ENCODE measurements at regions not wholly inside any gene's neighbourhood (a gene's known extent, or its start where the extent isn't known, plus 50 kb on each side); places are given as distances from the start of the nearest gene placed in this dataset.

- Histone ChIP-seq H3K4me1 (ENCODE audit: insufficient read depth, low read length) (no peaks in the 10 kb centered on the region), H3K9me3 (ENCODE audit: low read length) (no peaks in the 10 kb centered on the region), H3K27ac (ENCODE audit: low read depth, low read length) (no peak overlapping the region), H3K36me3 (ENCODE audit: insufficient read depth, low read length) (no peaks in the 10 kb centered on the region), H3K4me3 (ENCODE audit: low read depth in 1 of 2, low read length in 2 of 2) (no peak overlapping the region), H3K27me3 (ENCODE audit: control insufficient read depth in 1 of 2, insufficient read depth in 2 of 2, low read length in 2 of 2) (no peaks in the 10 kb centered on the region), H3K9ac (ENCODE audit: low read length) (no peak overlapping the region)
These were observed 132.7 kb upstream of the HS6ST1 start for GRCh38 chr2:128451084-128452023.

GRCh38 chr2:128452024-128452411, 133.3 kb upstream of the HS6ST1 start:
- Histone ChIP-seq H3K9ac (ENCODE audit: low read length) (no peak overlapping the region), H3K4me3 (ENCODE audit: low read depth in 1 of 2, low read length in 2 of 2) (no peak overlapping the region), H3K27ac (ENCODE audit: low read depth, low read length) (no peak overlapping the region), H3K4me1 (ENCODE audit: insufficient read depth, low read length) (no peaks in the 10 kb centered on the region), H3K36me3 (ENCODE audit: insufficient read depth, low read length) (no peaks in the 10 kb centered on the region), H3K27me3 (ENCODE audit: control insufficient read depth in 1 of 2, insufficient read depth in 2 of 2, low read length in 2 of 2) (no peaks in the 10 kb centered on the region), H3K9me3 (ENCODE audit: low read length) (no peaks in the 10 kb centered on the region)

GRCh38 chr2:128452536-128453530, 134.2 kb upstream of the HS6ST1 start:
- no peaks in the 10 kb centered on the region for H3K36me3 ChIP-seq (ENCODE audit: insufficient read depth, low read length)
- H3K4me1 ChIP-seq (ENCODE audit: insufficient read depth, low read length), result no peaks in the 10 kb centered on the region
- no peak overlapping the region for H3K27ac ChIP-seq (ENCODE audit: low read depth, low read length)
- no peak overlapping the region for H3K9ac ChIP-seq (ENCODE audit: low read length)
- no peaks in the 10 kb centered on the region for H3K9me3 ChIP-seq (ENCODE audit: low read length)
- no peaks in the 10 kb centered on the region for H3K27me3 ChIP-seq (ENCODE audit: control insufficient read depth in 1 of 2, insufficient read depth in 2 of 2, low read length in 2 of 2)
- no peak overlapping the region for H3K4me3 ChIP-seq (ENCODE audit: low read depth in 1 of 2, low read length in 2 of 2)

- Histone ChIP-seq H3K4me1 (ENCODE audit: insufficient read depth, low read length) (no peaks in the 10 kb centered on the region), H3K27ac (ENCODE audit: low read depth, low read length) (no peak overlapping the region), H3K36me3 (ENCODE audit: insufficient read depth, low read length) (no peaks in the 10 kb centered on the region), H3K27me3 (ENCODE audit: control insufficient read depth in 1 of 2, insufficient read depth in 2 of 2, low read length in 2 of 2) (no peaks in the 10 kb centered on the region), H3K9ac (ENCODE audit: low read length) (no peak overlapping the region), H3K4me3 (ENCODE audit: low read depth in 1 of 2, low read length in 2 of 2) (no peak overlapping the region), H3K9me3 (ENCODE audit: low read length) (no peaks in the 10 kb centered on the region)
These were observed 136.5 kb upstream of the HS6ST1 start for GRCh38 chr2:128454980-128455720.

- H3K27ac ChIP-seq (ENCODE audit: low read depth, low read length), result no peak overlapping the region
- no peaks in the 10 kb centered on the region for H3K4me1 ChIP-seq (ENCODE audit: insufficient read depth, low read length)
- H3K9me3 ChIP-seq (ENCODE audit: low read length), result no peaks in the 10 kb centered on the region
- no peaks in the 10 kb centered on the region for H3K36me3 ChIP-seq (ENCODE audit: insufficient read depth, low read length)
- H3K9ac ChIP-seq (ENCODE audit: low read length), result no peak overlapping the region
- no peak overlapping the region for H3K4me3 ChIP-seq (ENCODE audit: low read depth in 1 of 2, low read length in 2 of 2)
- no peaks in the 10 kb centered on the region for H3K27me3 ChIP-seq (ENCODE audit: control insufficient read depth in 1 of 2, insufficient read depth in 2 of 2, low read length in 2 of 2)
These were observed 137.0 kb upstream of the HS6ST1 start for GRCh38 chr2:128455721-128456050.

GRCh38 chr2:128456281-128456680, 137.6 kb upstream of the HS6ST1 start:
- H3K4me3 ChIP-seq (ENCODE audit: low read depth in 1 of 2, low read length in 2 of 2), result no peak overlapping the region
- H3K4me1 ChIP-seq (ENCODE audit: insufficient read depth, low read length), result no peaks in the 10 kb centered on the region
- H3K9me3 ChIP-seq (ENCODE audit: low read length), result no peaks in the 10 kb centered on the region
- no peak overlapping the region for H3K27ac ChIP-seq (ENCODE audit: low read depth, low read length)
- H3K36me3 ChIP-seq (ENCODE audit: insufficient read depth, low read length), result no peaks in the 10 kb centered on the region
- H3K9ac ChIP-seq (ENCODE audit: low read length), result no peak overlapping the region
- no peaks in the 10 kb centered on the region for H3K27me3 ChIP-seq (ENCODE audit: control insufficient read depth in 1 of 2, insufficient read depth in 2 of 2, low read length in 2 of 2)

- H3K36me3 ChIP-seq (ENCODE audit: insufficient read depth, low read length), result no peaks in the 10 kb centered on the region
- no peak overlapping the region for H3K4me3 ChIP-seq (ENCODE audit: low read depth in 1 of 2, low read length in 2 of 2)
- no peaks in the 10 kb centered on the region for H3K27me3 ChIP-seq (ENCODE audit: control insufficient read depth in 1 of 2, insufficient read depth in 2 of 2, low read length in 2 of 2)
These were observed 138.4 kb upstream of the HS6ST1 start for GRCh38 chr2:128457006-128457604.

GRCh38 chr2:128457716-128458115, 139.0 kb upstream of the HS6ST1 start:
- Histone ChIP-seq H3K36me3 (ENCODE audit: insufficient read depth, low read length) (no peaks in the 10 kb centered on the region), H3K27me3 (ENCODE audit: control insufficient read depth in 1 of 2, insufficient read depth in 2 of 2, low read length in 2 of 2) (no peaks in the 10 kb centered on the region), H3K9me3 (ENCODE audit: low read length) (no peaks in the 10 kb centered on the region), H3K27ac (ENCODE audit: low read depth, low read length) (no peak overlapping the region), H3K4me3 (ENCODE audit: low read depth in 1 of 2, low read length in 2 of 2) (no peak overlapping the region), H3K4me1 (ENCODE audit: insufficient read depth, low read length) (no peaks in the 10 kb centered on the region), H3K9ac (ENCODE audit: low read length) (no peak overlapping the region)

More at GRCh38 chr2:128457006-128457604, 138.4 kb upstream of the HS6ST1 start:
- Histone ChIP-seq H3K9ac (ENCODE audit: low read length) (no peak overlapping the region), H3K4me1 (ENCODE audit: insufficient read depth, low read length) (no peaks in the 10 kb centered on the region), H3K27ac (ENCODE audit: low read depth, low read length) (no peak overlapping the region), H3K9me3 (ENCODE audit: low read length) (no peaks in the 10 kb centered on the region)

- Histone ChIP-seq H3K4me1 (ENCODE audit: insufficient read depth, low read length) (no peaks in the 10 kb centered on the region), H3K27me3 (ENCODE audit: control insufficient read depth in 1 of 2, insufficient read depth in 2 of 2, low read length in 2 of 2) (no peaks in the 10 kb centered on the region), H3K4me3 (ENCODE audit: low read depth in 1 of 2, low read length in 2 of 2) (no peak overlapping the region), H3K36me3 (ENCODE audit: insufficient read depth, low read length) (no peaks in the 10 kb centered on the region), H3K27ac (ENCODE audit: low read depth, low read length) (no peak overlapping the region), H3K9ac (ENCODE audit: low read length) (no peak overlapping the region), H3K9me3 (ENCODE audit: low read length) (no peaks in the 10 kb centered on the region)
These were observed 139.8 kb upstream of the HS6ST1 start for GRCh38 chr2:128458505-128458904.

GRCh38 chr2:128464456-128464855, 145.8 kb upstream of the HS6ST1 start:
- Histone ChIP-seq H3K4me1 (ENCODE audit: insufficient read depth, low read length) (peaks cover 9% of the 10 kb centered on the region), H3K4me3 (ENCODE audit: low read depth in 1 of 2, low read length in 2 of 2) (no peak overlapping the region), H3K27me3 (ENCODE audit: control insufficient read depth in 1 of 2, insufficient read depth in 2 of 2, low read length in 2 of 2) (no peaks in the 10 kb centered on the region), H3K36me3 (ENCODE audit: insufficient read depth, low read length) (no peaks in the 10 kb centered on the region), H3K9ac (ENCODE audit: low read length) (no peak overlapping the region), H3K27ac (ENCODE audit: low read depth, low read length) (no peak overlapping the region), H3K9me3 (ENCODE audit: low read length) (peaks cover 4% of the 10 kb centered on the region)

All from muscle layer of colon (tissue), 2 donors.